GM08714 (cell line): ENCODE measurements at regions not wholly inside any gene's neighbourhood (a gene's known extent, or its start where the extent isn't known, plus 50 kb on each side); places are given as distances from the start of the nearest gene placed in this dataset.

Source experiments
- H3K4me3 ChIP-seq: fragments of 200-500 bp; sonication (Bioruptor generic); 2 replicates; pipeline ENCODE4 v1.5.1; 2014; ENCODE audit warnings: mild to moderate bottlenecking, low read length, inconsistent platforms
- ZNF274 ChIP-seq: IDR thresholded peaks from 2 replicates; pipeline ENCODE4 v1.6.1; 2012; ENCODE audit warnings: mild to moderate bottlenecking, low read depth, low read length

DNA sequence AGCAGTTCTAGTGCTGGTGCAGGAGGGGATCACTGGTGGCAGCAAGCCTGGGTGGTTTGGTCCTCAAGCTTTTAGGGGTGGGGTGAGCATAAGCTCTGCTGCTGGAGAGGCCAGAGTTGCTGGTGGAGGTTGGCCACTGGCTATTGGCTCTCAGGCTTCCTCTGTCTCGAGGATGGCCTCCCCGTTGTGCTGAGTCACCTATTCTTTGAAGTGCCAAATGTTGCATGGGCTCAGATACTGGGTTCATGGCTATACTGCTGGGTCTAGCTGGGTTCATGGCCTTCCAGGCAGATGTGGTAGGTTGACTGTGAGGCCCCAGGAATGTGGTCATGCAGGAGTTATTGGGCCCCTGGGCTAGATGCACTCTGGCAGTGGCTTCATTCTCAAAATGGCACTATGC is 466.3 kb downstream of the NAF1 start:
- H3K4me3 ChIP-seq = no peak overlapping the region
- no peak for TF ChIP-seq ZNF274

GRCh38 chr4:162699629-162700028 is 467.1 kb downstream of the NAF1 start:
- H3K4me3 ChIP-seq = no peak overlapping the region
- TF ChIP-seq ZNF274 = no peak

GRCh38 chr4:162685410-162685809 is 481.3 kb downstream of the NAF1 start:
- no peak for TF ChIP-seq ZNF274
- H3K4me3 ChIP-seq = no peak overlapping the region

DNA sequence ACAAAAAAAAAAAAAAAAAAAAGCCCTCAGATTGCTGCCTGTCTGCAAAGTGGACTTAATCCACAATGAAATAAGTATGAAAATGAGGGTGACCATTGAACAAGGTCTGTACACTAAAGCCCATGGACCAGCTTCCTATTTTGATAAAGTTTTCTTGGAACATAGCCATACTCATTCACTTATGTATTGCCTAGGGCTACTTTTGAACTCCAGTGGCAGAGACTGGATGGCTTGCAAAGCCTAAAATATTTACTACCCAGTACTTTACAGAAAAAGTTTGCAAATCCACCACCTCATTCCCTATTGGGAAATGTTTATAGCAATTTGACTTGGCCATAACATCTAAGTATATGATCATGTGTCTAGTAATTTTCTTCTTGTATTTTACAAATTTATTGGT is 481.7 kb downstream of the NAF1 start:
- no peak for TF ChIP-seq ZNF274
- no peak overlapping the region for H3K4me3 ChIP-seq

- no peak overlapping the region for H3K4me3 ChIP-seq
- TF ChIP-seq ZNF274 = no peak
These were observed 482.4 kb downstream of the NAF1 start for GRCh38 chr4:162684371-162684700.

GRCh38 chr4:162683659-162684370 is 482.9 kb downstream of the NAF1 start:
- H3K4me3 ChIP-seq = no peak overlapping the region
- no peak for TF ChIP-seq ZNF274

DNA sequence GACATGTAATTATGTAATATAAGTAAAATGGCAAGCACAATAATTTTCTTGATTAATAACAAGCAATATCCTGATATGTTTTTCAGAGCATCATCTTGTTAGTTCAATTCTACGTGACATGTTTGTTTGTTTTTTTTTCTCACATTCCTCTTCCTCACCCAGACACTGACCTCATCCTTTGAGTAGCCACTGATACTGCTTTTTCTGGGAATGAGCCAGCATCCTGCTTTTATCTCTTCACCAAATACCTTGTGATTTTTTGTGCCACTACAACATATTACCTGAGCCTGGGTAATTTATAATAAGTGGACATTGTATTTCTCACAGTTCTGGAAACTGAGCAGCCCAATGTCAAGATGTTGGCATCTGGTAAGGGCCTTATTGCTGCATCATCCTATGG is 484.0 kb downstream of the NAF1 start:
- TF ChIP-seq ZNF274 = no peak
- H3K4me3 ChIP-seq = no peak overlapping the region

GRCh38 chr4:162681212-162681611 is 485.5 kb downstream of the NAF1 start:
- no peak for TF ChIP-seq ZNF274
- no peak overlapping the region for H3K4me3 ChIP-seq

GRCh38 chr4:162675661-162676060 is 491.0 kb downstream of the NAF1 start:
- no peak overlapping the region for H3K4me3 ChIP-seq
- TF ChIP-seq ZNF274 = no peak

GRCh38 chr4:162661913-162662312 is 498.1 kb upstream of the FSTL5 start:
- H3K4me3 ChIP-seq = no peak overlapping the region
- no peak for TF ChIP-seq ZNF274

- no peak for TF ChIP-seq ZNF274
- no peak overlapping the region for H3K4me3 ChIP-seq
These were observed 495.9 kb upstream of the FSTL5 start for GRCh38 chr4:162659716-162660115.

DNA sequence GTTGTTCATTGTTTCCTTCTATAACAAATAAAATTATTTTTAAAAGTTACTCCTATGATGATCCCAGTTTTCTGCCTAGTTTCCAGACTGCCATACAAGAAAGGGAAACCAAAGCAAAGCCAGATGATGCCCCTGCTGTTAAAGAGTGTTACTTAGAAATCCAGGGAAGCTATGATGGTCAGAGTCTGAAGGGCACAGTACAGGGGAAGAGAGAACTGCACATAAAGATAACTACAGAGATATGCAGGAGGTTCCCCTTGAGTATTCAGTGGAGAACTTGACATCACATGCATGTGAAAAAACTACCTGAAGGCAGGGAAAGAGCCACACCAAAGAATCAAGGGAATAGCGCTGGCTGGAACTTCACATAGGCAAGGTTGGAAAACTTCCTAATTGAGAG is 494.2 kb upstream of the FSTL5 start:
- no peak overlapping the region for H3K4me3 ChIP-seq
- no peak for TF ChIP-seq ZNF274

GRCh38 chr4:162650166-162650565 is 486.4 kb upstream of the FSTL5 start:
- H3K4me3 ChIP-seq = no peak overlapping the region
- no peak for TF ChIP-seq ZNF274

DNA sequence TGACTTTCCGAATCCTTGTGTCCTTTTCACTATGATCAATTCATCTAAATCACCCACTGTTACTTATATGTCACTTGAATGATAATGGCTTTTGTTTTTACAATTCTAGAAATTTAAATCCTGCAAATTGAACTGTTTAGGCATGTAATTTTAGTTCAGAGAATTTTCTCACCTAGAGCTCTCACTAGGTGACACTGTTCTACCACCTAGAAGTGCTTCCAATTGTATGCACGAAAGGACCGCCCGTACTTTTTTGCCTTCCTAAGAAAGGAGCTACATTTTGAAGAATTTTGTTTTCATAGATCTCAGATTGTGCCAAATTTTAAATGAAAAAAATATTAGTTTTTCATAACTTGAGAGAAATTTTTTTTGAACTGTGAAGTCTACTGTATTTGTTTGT is 481.6 kb upstream of the FSTL5 start:
- H3K4me3 ChIP-seq = no peak overlapping the region
- no peak for TF ChIP-seq ZNF274

DNA sequence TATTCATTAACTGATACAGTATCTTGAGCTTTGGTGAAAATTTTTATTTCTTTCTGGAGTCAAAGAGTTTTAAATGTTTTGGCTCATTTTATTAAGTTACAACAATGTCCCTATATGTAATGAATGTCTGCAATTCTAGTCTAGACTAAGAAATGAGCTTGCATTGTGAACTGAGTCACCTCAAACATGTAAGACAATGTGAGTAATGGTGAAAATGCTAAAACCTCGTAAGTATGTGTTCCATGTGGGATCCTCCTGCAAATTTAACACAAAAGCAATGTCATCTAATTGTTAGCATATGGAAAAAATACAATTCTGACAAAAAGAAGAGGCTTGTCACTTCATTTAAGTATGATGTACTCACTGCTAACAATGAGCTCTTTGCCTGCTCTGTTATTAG is 480.5 kb upstream of the FSTL5 start:
- TF ChIP-seq ZNF274 = no peak
- H3K4me3 ChIP-seq = no peak overlapping the region

DNA sequence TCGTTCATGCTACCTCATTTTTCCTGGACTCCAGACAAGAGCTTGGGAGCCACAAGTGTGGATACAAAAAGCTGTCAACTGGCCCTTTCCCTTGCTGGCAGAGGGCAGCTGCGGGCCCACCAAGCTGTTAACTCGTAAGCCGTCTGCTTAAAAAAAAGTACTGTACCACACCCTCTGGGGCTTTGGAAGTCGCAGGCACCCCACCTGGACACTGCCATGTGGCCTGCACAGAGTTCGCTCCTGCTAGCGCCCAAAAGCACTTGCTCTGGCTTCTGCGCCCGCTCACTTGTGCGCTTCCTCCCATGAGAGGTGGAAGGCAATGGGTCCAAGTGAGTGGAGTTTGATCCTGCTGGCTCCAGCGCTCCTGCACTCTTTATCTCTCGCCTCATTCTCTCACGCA is 476.4 kb upstream of the FSTL5 start:
- no peak overlapping the region for H3K4me3 ChIP-seq
- TF ChIP-seq ZNF274 = no peak

DNA sequence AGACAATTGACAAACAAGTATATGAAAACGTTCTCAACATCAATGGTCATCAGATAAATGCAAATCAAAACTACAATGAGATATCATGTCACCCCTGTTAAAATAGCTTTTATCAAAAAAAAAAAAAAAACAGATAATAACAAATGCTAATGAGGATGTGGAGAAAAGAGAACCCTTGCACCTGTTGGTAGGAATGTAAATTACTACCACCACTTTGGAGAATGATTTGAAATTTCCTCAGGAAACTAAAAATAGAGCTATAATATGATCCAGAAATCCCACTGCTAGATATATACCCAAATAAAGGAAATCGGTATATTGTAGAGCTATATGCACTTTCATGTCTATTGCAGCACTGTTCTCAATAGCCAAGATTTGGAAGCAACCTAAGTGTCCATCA is 470.6 kb upstream of the FSTL5 start:
- no peak overlapping the region for H3K4me3 ChIP-seq
- TF ChIP-seq ZNF274 = no peak

DNA sequence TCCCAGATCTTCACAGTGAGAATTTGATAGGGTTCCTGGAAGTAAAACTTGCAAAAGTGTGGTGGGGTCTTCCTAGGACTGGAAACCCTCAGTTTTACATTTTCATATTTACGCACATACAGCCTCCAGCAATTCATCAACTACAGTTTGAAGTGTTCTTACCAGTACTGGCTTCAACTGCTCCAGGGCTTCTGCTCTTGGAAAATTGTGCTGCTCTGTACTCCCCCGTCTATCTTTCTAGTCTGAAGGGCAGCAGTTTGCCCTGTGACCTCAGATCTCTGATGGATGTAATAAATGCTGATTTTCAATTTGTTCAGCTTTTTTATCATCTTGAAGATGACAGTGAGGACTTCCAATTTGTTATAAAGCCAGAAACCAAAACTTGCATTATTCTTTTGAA is 458.9 kb upstream of the FSTL5 start:
- no peak overlapping the region for H3K4me3 ChIP-seq
- no peak for TF ChIP-seq ZNF274
